ENCODE measurements at regions not wholly inside any gene's neighbourhood (a gene's known extent, or its start where the extent isn't known, plus 50 kb on each side); places are given as distances from the start of the nearest gene placed in this dataset.

GRCh38 chr2:212905640-212906201, 245.7 kb downstream of the IKZF2 start:
- Histone ChIP-seq H3K27ac (peak overlapping the region; percentile 70 to 75), H3K4me1 (replicated peaks) (peaks cover 8% of the 10 kb centered on the region), H3K9me3 (no peaks in the 10 kb centered on the region), H3K4me3 (no peak overlapping the region), H3K36me3 (no peaks in the 10 kb centered on the region), H3K27me3 (replicated peaks; ENCODE audit: insufficient read depth) (no peaks in the 10 kb centered on the region)
- no peak for TF ChIP-seq CTCF (IDR thresholded peaks at IDR 0.05)
- peak; percentile 72 for TF ChIP-seq POLR2AphosphoS5 (IDR thresholded peaks at IDR 0.05)
- intact Hi-C loops (cut with DNase I) = no loop called here
- whole genome bisulfite sequencing = 25% methylated on average over 6 of the region's 6 CpGs
- DNase-seq (ENCODE audit: low spot score) = peak; percentile 82

- Histone ChIP-seq H3K36me3 (no peaks in the 10 kb centered on the region), H3K4me3 (no peak overlapping the region), H3K9me3 (no peaks in the 10 kb centered on the region), H3K27ac (peak overlapping the region; percentile 11 to 70), H3K4me1 (replicated peaks) (peaks cover 8% of the 10 kb centered on the region), H3K27me3 (replicated peaks; ENCODE audit: insufficient read depth) (no peaks in the 10 kb centered on the region)
- intact Hi-C loops (cut with DNase I) = no loop called here
- TF ChIP-seq POLR2A (IDR thresholded peaks at IDR 0.05) (no peak), CTCF (IDR thresholded peaks at IDR 0.05) (no peak), POLR2AphosphoS5 (IDR thresholded peaks at IDR 0.05) (no peak)
- DNase-seq (ENCODE audit: low spot score) = no peak
- 84% methylated on average over 2 of the region's 2 CpGs for WGBS
These were observed 246.8 kb downstream of the IKZF2 start for GRCh38 chr2:212904646-212905045.

- no peak for DNase-seq (ENCODE audit: low spot score)
These were observed 248.0 kb downstream of the IKZF2 start for GRCh38 chr2:212903413-212903812.

GRCh38 chr2:212902421-212902820, 249.0 kb downstream of the IKZF2 start:
- Histone ChIP-seq H3K4me3 (no peak overlapping the region), H3K27me3 (replicated peaks; ENCODE audit: insufficient read depth) (no peaks in the 10 kb centered on the region), H3K36me3 (no peaks in the 10 kb centered on the region), H3K4me1 (replicated peaks) (peaks cover 8% of the 10 kb centered on the region), H3K27ac (no peak overlapping the region), H3K9me3 (no peaks in the 10 kb centered on the region)
- intact Hi-C loops (cut with DNase I) = no loop called here
- 63% methylated on average over 3 of the region's 3 CpGs for WGBS
- DNase-seq (ENCODE audit: low spot score) = no peak
- TF ChIP-seq POLR2A (IDR thresholded peaks at IDR 0.05) (no peak), CTCF (IDR thresholded peaks at IDR 0.05) (no peak), POLR2AphosphoS5 (IDR thresholded peaks at IDR 0.05) (no peak)

More at GRCh38 chr2:212903413-212903812, 248.0 kb downstream of the IKZF2 start:
- TF ChIP-seq POLR2AphosphoS5 (IDR thresholded peaks at IDR 0.05) = no peak
- no peak for TF ChIP-seq POLR2A (IDR thresholded peaks at IDR 0.05)
- TF ChIP-seq CTCF (IDR thresholded peaks at IDR 0.05) = no peak
- H3K4me3 ChIP-seq = no peak overlapping the region
- H3K27me3 ChIP-seq (replicated peaks; ENCODE audit: insufficient read depth) = no peaks in the 10 kb centered on the region
- no peak overlapping the region for H3K27ac ChIP-seq
- no peaks in the 10 kb centered on the region for H3K36me3 ChIP-seq
- no peaks in the 10 kb centered on the region for H3K9me3 ChIP-seq
- intact Hi-C loops (cut with DNase I) = no loop called here
- peaks cover 8% of the 10 kb centered on the region for H3K4me1 ChIP-seq (replicated peaks)

GRCh38 chr2:212901604-212902275, 249.7 kb downstream of the IKZF2 start:
- Histone ChIP-seq H3K9me3 (no peaks in the 10 kb centered on the region), H3K27ac (no peak overlapping the region), H3K36me3 (no peaks in the 10 kb centered on the region), H3K4me3 (no peak overlapping the region), H3K27me3 (replicated peaks; ENCODE audit: insufficient read depth) (no peaks in the 10 kb centered on the region), H3K4me1 (replicated peaks) (peaks cover 6% of the 10 kb centered on the region)
- intact Hi-C loops (cut with DNase I) = no loop called here
- 60% methylated on average over 3 of the region's 3 CpGs for whole genome bisulfite sequencing
- DNase-seq (ENCODE audit: low spot score) = no peak
- TF ChIP-seq POLR2A (IDR thresholded peaks at IDR 0.05) (no peak), CTCF (IDR thresholded peaks at IDR 0.05) (no peak), POLR2AphosphoS5 (IDR thresholded peaks at IDR 0.05) (no peak)

Data from prostate gland (tissue), 2 donors.